ENCODE measurements at regions not wholly inside any gene's neighbourhood (a gene's known extent, or its start where the extent isn't known, plus 50 kb on each side); places are given as distances from the start of the nearest gene placed in this dataset.

DNA sequence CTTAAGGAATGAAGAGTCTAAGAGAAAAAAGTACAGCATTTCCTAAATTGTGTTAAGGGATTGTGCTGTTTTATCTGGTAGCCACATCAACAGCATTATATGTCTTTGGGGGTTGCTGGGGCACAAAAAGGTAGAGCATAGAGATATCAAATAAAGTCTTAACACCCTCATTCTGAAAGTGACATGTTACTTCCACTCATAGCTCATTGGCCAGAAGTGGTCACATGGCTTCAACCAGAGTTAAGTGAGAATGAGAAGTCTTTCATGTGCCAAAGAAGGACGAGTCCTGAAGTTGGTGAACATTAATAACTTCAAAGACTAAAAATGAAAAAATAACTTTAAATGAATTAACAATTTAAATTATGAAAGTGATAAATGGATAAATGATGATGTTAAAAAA, 175.7 kb upstream of the ZEB2 start:
- TF ChIP-seq, protein P1, sequence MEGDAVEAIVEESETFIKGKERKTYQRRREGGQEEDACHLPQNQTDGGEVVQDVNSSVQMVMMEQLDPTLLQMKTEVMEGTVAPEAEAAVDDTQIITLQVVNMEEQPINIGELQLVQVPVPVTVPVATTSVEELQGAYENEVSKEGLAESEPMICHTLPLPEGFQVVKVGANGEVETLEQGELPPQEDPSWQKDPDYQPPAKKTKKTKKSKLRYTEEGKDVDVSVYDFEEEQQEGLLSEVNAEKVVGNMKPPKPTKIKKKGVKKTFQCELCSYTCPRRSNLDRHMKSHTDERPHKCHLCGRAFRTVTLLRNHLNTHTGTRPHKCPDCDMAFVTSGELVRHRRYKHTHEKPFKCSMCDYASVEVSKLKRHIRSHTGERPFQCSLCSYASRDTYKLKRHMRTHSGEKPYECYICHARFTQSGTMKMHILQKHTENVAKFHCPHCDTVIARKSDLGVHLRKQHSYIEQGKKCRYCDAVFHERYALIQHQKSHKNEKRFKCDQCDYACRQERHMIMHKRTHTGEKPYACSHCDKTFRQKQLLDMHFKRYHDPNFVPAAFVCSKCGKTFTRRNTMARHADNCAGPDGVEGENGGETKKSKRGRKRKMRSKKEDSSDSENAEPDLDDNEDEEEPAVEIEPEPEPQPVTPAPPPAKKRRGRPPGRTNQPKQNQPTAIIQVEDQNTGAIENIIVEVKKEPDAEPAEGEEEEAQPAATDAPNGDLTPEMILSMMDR (IDR thresholded peaks at IDR 0.05): no peak
- TF ChIP-seq POLR2A (IDR thresholded peaks at IDR 0.05): no peak

Data from suprapubic skin (tissue), 3 donors.